GM19239 (cell line): ENCODE measurements at regions not wholly inside any gene's neighbourhood (a gene's known extent, or its start where the extent isn't known, plus 50 kb on each side); places are given as distances from the start of the nearest gene placed in this dataset.

Experiments
- DNase-seq: peaks from one replicate; pipeline ENCODE4 v3.0.0; 2011; ENCODE audit warnings: low spot score; ENCODE audit not compliant: insufficient read length
- FAIRE-seq: peaks from 2 replicates; lab custom pipeline; 2011; peaks lifted over from hg19 to GRCh38; lab: Jason Lieb, UNC

DNA sequence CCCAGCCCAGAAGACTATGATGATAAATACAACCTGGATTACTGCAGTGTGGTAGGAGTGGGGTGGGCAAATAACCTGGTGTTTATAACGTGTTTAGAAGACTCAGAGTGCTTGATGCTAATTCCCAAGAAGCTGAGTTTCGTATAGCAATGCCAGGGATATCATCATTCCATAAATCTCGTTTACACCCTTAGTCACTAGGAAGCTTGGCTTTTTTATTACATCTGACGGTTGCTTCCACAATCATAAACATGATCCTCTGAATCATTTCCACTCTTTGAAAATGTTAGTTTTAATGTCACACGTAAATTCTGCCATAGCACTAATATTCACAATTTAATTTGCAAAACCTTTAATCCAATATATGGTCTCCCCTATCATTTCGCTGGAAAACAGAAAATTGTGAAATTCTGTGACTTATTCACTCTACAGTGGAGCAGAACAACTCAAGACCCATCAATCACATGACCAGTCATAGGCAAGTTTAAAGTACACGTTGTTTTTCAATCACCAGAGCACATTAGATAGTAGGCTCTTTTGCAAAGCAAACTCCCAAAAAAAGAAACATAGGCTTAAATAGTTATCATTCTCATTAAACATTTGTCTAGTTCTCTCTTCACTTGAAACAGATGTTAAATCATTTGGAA, 321.0 kb downstream of the LTN1 start:
- no peak for FAIRE-seq
- DNase-seq = no peak

DNA sequence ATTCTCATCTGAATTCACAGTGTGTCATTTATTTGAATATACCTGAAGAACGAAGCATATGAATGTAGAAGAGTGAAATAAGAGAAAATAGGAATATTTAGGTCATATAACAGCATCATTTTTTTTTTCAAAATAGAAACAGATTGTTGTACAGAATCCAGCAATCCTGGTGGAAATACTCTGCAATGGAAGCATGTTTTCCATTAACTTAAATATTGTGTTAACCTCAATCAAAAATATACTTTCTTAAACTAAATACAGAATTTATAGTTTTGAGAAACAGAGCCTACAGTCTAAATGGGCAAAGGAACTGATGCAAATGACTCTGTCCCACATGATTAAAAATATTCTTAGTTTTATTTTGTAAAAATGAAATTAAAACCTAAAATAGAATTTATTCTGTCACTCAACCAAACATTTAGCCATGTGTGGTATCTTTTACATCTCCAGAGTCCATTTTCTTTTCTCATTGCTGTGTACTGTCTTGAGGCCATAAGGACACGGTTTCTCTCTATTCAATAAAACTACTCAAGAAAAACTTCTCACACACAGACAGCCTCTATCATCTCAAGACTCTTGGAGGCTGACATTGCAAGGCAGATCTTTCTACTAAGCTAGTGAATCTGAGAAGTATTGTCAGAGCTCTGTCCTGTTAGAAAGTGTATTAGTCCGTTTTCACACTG, 322.6 kb downstream of the LTN1 start:
- FAIRE-seq (no peak), DNase-seq (no peak)

DNA sequence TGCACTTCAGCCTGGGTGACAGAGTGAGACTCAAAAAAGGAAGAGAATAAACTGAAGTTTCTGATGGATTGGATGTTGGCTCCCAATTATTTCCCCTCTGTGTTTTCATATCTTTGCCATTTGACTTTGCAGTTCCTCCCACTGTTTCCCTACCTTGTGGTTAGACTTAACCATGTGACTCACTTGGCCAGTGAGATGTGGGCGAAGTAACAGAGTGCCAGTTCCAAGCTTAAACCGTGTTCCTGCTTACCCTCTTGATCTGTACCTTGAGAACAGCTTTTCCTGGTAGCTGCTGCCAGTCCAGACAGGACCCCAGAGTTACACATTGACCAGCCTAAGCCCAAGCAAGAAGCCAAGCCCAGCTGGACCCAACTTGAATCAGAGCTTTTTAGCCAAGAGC, 323.4 kb downstream of the LTN1 start:
- no peak for FAIRE-seq

GRCh38 chr21:28663754-28664153, 328.9 kb downstream of the LTN1 start:
- DNase-seq (no peak), FAIRE-seq (no peak)

More for the DNA sequence above, 323.4 kb downstream of the LTN1 start:
- no peak for DNase-seq

DNA sequence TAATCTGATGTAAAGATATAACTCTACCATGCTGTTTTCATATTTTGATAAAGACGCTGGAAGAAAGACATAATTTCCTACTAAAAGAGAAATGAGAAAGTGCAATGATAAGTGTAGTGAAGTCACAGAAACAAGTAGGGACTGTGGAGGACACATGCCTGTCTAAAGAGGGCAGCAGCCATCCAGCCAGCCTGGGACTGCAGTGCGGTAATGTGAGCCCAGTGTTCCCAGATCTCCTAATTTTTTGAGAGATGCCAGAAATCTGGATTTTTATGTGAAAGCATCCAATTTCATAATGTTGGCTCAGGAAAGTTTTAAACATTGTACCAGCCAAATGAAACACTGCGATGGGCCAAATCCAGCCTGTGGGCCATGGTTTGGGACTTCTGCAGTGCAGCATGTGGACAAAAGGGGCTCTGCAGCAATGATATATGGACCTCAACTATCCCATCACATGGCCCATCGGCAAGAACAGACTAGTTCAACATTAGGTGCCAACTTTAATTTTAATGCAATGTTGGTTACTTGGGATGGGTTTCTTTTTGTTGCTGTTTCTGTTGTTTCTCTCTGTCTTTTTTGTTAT, 329.5 kb downstream of the LTN1 start:
- DNase-seq (no peak), FAIRE-seq (no peak)

DNA sequence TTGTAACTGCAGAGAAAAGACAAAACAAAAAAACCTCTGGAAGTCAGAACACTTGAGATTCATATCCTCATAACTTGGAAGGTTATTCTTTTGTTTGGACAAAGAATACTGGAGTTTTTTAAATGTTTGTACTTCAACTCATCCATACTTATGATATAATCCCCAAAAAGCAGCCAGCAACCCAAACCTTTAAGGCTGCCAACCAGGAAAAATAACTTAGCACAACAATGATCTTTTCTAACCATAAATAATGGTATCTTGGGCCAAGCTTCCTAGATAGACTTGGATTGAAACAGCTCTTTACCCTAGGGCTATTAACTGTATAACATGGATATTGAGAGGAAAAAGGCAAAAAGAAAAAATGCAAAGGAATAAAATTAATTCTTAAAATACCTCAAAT, 335.1 kb downstream of the LTN1 start:
- no peak for FAIRE-seq
- DNase-seq = no peak

GRCh38 chr21:28655471-28655870, 337.2 kb downstream of the LTN1 start:
- no peak for DNase-seq
- no peak for FAIRE-seq

GRCh38 chr21:28654406-28654805, 338.3 kb downstream of the LTN1 start:
- FAIRE-seq = no peak
- DNase-seq = no peak

GRCh38 chr21:28644762-28645161, 347.9 kb downstream of the LTN1 start:
- FAIRE-seq (no peak), DNase-seq (no peak)

DNA sequence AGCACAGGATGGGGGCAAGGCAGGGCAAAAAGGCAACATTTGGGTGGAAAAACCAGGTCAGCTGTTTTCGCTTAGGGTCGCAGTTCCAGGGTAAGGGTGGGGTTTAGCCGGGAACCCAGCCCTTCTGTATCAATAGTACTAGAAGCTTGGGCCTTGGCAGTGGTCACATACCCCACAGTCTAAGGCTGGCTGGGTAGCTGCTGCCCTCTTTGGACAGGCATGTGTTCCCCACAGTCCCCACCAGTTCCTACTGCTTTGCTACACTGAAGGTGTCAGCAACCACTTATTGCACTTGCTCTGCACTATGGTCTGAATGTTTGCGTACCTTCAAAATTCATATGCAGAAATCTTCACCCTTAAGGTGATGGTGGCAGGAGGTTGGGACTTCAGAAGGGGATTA, 349.8 kb downstream of the LTN1 start:
- FAIRE-seq (no peak), DNase-seq (no peak)

GRCh38 chr21:28641731-28642130, 350.9 kb downstream of the LTN1 start:
- FAIRE-seq = no peak
- DNase-seq = no peak

DNA sequence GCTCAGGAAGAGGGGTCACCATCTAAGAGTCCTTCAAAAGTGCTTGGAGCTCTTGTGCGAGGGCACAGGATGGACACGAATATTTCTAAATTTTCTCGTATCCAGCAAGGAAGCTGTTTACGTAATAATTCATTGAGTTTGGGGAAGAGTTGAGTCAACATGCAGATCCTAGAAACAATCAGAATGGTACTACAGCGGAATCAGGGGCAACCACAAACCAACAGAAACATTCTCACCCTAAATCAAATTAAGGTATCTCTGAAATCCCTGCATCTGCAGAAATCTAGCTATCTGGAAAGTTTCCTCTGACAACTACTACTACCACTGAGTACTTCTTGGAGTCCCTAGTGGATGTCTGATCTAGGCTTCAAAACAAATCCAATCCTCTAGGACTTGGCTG, 352.4 kb downstream of the LTN1 start:
- FAIRE-seq (no peak), DNase-seq (no peak)

DNA sequence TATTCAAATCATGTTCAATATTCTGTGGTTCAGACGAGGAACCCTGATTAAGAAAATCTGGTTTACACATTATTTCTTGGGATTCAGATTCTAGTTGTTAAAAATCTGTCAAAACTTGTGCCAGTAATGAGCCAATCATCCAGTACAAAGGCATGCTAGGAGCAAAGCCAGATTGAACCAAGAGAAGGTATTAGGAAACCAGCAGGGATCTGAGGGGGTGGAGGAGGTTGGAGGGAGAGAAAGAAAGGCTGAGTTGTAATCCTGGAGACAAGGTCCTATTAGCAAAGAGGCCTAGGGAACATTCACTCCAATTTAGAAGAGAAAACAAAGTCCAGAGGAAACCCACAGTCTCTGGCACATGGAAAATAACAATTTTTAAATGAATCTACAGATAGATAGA, 352.9 kb downstream of the LTN1 start:
- FAIRE-seq = no peak

GRCh38 chr21:28636752-28637691, 355.7 kb downstream of the LTN1 start:
- DNase-seq (no peak), FAIRE-seq (no peak)

More for the DNA sequence above, 352.9 kb downstream of the LTN1 start:
- DNase-seq = no peak

GRCh38 chr21:28635541-28635940, 357.1 kb downstream of the LTN1 start:
- DNase-seq = no peak
- no peak for FAIRE-seq

DNA sequence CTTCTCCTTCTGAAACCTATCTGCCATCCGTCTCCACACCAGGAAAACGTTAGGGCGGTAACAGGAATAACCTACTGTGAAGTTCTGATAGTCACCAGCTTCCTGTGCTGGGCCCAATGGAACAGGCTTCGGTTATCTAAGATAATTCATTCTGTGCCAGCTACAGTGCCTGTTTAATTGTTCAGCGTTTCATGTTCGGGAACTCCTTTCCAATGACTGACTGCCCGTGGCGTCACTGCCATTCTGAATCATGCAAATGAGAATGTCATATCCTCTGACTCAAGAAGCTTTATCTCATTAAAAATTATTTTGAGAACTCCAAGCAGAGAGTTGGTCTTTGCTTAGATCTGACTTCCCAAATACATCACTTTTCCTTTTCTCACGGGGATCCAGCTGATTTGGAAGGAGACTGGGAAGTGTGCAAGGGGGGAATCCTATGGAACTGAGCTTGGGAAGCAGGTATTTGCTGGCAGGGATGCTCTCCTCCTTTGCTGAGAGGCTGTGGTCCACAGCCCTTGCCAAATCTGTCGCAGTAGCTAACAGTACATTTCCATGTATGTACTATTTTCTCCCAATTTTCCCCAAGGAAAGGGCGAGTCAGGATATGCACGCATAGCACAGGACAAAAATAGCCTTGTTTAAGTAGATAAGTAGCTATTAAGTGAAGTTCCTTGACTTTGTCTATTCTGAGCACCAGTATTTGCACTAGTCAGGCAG, 358.7 kb downstream of the LTN1 start:
- no peak for FAIRE-seq
- DNase-seq = no peak

DNA sequence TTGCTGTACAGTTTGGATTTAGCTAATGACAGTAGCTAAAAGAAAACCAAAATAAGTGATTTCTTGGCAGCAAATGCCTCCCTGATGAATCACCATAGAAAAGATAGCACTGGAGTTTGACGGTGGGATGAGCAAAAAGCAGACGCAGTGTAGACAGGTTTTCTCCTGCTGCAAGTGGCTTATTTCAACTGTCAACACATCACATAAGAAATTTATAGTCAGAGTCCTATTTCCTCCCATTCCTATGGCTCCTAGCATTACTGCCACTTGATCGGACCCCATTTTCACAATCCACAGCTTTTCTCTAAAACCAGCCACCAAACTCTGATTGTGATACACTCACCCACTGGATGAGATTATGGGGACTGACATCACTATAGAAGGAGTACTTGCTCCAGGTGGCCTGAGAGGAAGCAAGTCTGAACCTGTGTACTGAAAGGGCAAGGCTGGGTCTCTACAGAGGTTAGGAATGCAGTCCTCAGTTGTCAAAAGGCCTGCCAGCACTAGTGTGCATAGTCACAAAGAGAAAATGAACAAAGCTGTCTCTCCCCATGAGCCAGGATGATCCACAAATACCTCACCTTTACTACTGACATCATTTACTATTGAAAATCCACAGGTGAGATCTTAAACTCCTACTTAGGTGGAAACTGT, 359.8 kb downstream of the LTN1 start:
- DNase-seq = no peak
- FAIRE-seq = no peak

DNA sequence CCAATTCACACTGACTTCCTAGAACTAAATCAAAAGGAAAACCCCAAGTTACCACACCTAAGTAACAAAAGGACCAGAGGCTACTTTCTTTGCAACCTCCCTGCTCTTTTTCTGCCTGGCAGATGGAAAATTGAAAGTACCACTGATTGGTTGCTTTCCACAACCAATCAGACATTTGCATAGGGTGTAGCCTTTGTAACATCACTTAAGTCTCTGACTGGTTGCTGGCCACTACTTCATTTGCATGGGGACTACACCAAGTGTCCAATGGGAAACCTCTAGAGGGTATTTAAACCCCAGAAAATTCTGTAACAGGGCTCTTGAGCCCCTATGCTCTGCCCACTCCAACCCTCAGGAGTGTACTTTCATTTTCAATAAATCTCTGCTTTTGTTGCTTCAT, 365.0 kb downstream of the LTN1 start:
- FAIRE-seq = no peak
- DNase-seq = no peak

DNA sequence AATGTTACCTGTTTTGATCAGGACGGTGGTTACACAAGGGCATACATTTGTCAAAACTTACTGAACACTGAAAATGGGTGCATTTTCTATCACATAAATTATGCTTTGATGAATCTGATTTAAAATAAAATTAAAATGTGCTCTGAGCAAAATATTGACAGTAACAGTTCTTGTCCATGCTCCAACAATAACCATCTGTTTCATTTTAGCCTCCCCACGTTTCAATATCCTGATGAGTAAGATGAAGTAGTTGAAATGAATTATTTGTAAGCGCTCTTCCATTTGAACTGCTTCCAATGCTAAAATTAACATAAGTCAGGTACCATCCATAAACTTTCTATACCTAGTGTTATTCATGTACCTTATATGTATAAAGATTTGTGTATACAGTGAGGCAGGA, 365.4 kb downstream of the LTN1 start:
- FAIRE-seq (no peak), DNase-seq (no peak)

- no peak for FAIRE-seq
- DNase-seq = no peak
Measured at GRCh38 chr21:28624626-28625025, 368.1 kb downstream of the LTN1 start.
